GM12872 (cell line): ENCODE measurements at regions not wholly inside any gene's neighbourhood (a gene's known extent, or its start where the extent isn't known, plus 50 kb on each side); places are given as distances from the start of the nearest gene placed in this dataset.

ENCODE experiments used
- CTCF ChIP-seq: IDR thresholded peaks from 3 replicates; pipeline ENCODE4 v1.5.1; 2011; ENCODE audit warnings: low read depth, mild to moderate bottlenecking, low read length, moderate library complexity; ENCODE audit not compliant: insufficient read depth

- no peak for TF ChIP-seq CTCF
Observed at GRCh38 chr2:49487139-49487538, 332.8 kb upstream of the FSHR start.

- TF ChIP-seq CTCF, result no peak
Observed at GRCh38 chr2:49480520-49480919, 326.2 kb upstream of the FSHR start.

GRCh38 chr2:49465157-49465831, 311.0 kb upstream of the FSHR start:
- TF ChIP-seq CTCF, result no peak

GRCh38 chr2:49459314-49459993, 305.1 kb upstream of the FSHR start:
- no peak for TF ChIP-seq CTCF

- TF ChIP-seq CTCF, result no peak
Observed at GRCh38 chr2:49444005-49444404, 289.7 kb upstream of the FSHR start.

- no peak for TF ChIP-seq CTCF
Observed at GRCh38 chr2:49426996-49427395, 272.7 kb upstream of the FSHR start.

GRCh38 chr2:49416252-49416651, 261.9 kb upstream of the FSHR start:
- no peak for TF ChIP-seq CTCF
